Body of pancreas (tissue), 4 donors: ENCODE measurements at regions not wholly inside any gene's neighbourhood (a gene's known extent, or its start where the extent isn't known, plus 50 kb on each side); places are given as distances from the start of the nearest gene placed in this dataset.

Experiments
- ATAC-seq: fragments of 150-250 bp; one replicate; pipeline ENCODE4 v1.9.1; 2016
- DNase-seq, 4 donors: peaks; one replicate each; pipeline ENCODE4 v3.0.0-alpha.2; 2019
- H3K27ac ChIP-seq, 4 donors: fragments of 200-600 bp; sonication (generic); 1 replicate in 3 of 4; 2 replicates in 1 of 4; pipeline versions ENCODE4 v1.5.1 to v1.6.1; 2016 to 2019; ENCODE audit warnings: mild to moderate bottlenecking in 1 of 4, mixed read lengths in 1 of 4, moderate library complexity in 1 of 4
- H3K27me3 ChIP-seq, 2 donors: fragments of 200-600 bp; sonication (generic); one replicate each; pipeline ENCODE4 v1.6.0; 2016; ENCODE audit warnings: mild to moderate bottlenecking in 1 of 2
- H3K36me3 ChIP-seq, 2 donors: fragments of 200-600 bp; sonication (generic); replicated peaks in 1 of 2; 2 replicates each; pipeline ENCODE4 v1.5.1; 2016; ENCODE audit warnings: low read depth in 2 of 2; ENCODE audit not compliant: insufficient read depth in 1 of 2
- H3K4me1 ChIP-seq: fragments of 200-600 bp; sonication (generic); one replicate; pipeline ENCODE4 v1.6.0; 2016
- H3K4me3 ChIP-seq, 2 donors: fragments of 200-600 bp; sonication (generic); 1 replicate in 1 of 2; 2 replicates in 1 of 2; pipeline ENCODE4 v1.5.1; 2016 to 2019
- H3K9me3 ChIP-seq, 3 donors: fragments of 200-600 bp; sonication (generic); 1 replicate in 2 of 3; 2 replicates in 1 of 3; pipeline ENCODE4 v1.5.1; 2016
- CTCF ChIP-seq, 7 experiments: fragments of 450-650 bp in 4 of 7; fragments of 200-600 bp in 3 of 7; sonication (generic) in 3 of 7; IDR thresholded peaks; one replicate each; pipeline ENCODE4 v1.5.1; 2016 to 2019; ENCODE audit warnings: antibody characterized with exemption in 7 of 7
- POLR2A ChIP-seq, 3 donors: fragments of 450-650 bp; IDR thresholded peaks; one replicate each; pipeline ENCODE4 v1.6.1; 2016; ENCODE audit warnings: antibody characterized with exemption in 3 of 3, mild to moderate bottlenecking in 2 of 3
- WGBS, 2 donors: methylation state at CpG; one replicate each; pipeline ENCODE4 v1.1.5; 2017; 5-methylcytosine and 5-hydroxymethylcytosine counted together
- intact Hi-C: fragments of 100-400 bp; cut with DNase I; formaldehyde crosslinking; loops from one replicate; pipeline ENCODE4 v1.15.1; 2023

DNA sequence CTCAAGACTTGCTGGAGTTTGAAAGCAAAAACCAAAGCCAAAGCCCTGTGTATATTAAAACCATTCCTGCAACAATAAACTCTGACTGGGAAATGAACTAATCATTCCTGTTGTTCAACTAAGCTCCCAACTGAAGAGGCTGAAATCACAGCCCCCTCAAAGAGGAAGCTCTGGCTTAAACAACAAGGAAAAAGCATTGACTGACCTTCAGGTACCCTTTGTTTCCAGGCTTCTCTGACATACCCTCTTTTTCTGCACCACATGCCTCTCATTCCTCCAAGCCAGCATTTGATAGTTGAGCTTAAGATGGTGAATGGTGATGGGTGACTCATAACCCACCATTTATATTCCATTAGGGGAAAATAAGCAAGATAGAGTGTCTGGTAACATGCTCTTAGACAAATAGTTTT lies 470.9 kb upstream of the SOX9 start:
- intact Hi-C loops = no loop called here
- no peaks in the 10 kb centered on the region for H3K36me3 ChIP-seq
- no peak overlapping the region for H3K27ac ChIP-seq
- no peak overlapping the region for H3K4me3 ChIP-seq
- no peaks in the 10 kb centered on the region for H3K9me3 ChIP-seq
- DNase-seq (no peak), ATAC-seq (no peak)
- no peak for TF ChIP-seq POLR2A (IDR thresholded peaks at IDR 0.05)
- TF ChIP-seq CTCF (IDR thresholded peaks at IDR 0.05) = no peak
- no peaks in the 10 kb centered on the region for H3K27me3 ChIP-seq
- no peaks in the 10 kb centered on the region for H3K4me1 ChIP-seq

DNA sequence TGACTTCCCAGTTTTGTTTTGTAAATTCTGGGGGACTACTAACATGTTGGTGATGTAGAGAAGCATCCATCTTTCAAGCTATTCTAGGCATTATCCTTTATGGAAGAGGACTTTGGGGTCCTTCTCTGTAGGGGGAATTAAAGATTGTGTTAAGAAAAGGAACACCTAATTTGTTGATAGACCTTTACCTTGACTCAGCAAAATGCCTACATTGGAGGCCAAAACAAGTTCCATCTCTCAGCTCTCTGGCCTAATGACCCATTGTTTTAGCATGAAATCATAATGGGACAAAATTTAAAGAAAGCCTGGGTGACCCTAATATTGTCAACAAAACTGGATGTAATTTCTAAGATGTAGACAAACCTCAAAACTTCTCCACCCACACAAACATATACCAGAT lies 465.3 kb upstream of the SOX9 start:
- Histone ChIP-seq H3K4me1 (no peaks in the 10 kb centered on the region), H3K27ac (no peak overlapping the region), H3K4me3 (no peak overlapping the region), H3K27me3 (no peaks in the 10 kb centered on the region), H3K36me3 (no peaks in the 10 kb centered on the region), H3K9me3 (no peaks in the 10 kb centered on the region)
- ATAC-seq (no peak), DNase-seq (no peak)
- TF ChIP-seq CTCF (IDR thresholded peaks at IDR 0.05) (no peak), POLR2A (IDR thresholded peaks at IDR 0.05) (no peak)
- intact Hi-C loops = no loop called here

DNA sequence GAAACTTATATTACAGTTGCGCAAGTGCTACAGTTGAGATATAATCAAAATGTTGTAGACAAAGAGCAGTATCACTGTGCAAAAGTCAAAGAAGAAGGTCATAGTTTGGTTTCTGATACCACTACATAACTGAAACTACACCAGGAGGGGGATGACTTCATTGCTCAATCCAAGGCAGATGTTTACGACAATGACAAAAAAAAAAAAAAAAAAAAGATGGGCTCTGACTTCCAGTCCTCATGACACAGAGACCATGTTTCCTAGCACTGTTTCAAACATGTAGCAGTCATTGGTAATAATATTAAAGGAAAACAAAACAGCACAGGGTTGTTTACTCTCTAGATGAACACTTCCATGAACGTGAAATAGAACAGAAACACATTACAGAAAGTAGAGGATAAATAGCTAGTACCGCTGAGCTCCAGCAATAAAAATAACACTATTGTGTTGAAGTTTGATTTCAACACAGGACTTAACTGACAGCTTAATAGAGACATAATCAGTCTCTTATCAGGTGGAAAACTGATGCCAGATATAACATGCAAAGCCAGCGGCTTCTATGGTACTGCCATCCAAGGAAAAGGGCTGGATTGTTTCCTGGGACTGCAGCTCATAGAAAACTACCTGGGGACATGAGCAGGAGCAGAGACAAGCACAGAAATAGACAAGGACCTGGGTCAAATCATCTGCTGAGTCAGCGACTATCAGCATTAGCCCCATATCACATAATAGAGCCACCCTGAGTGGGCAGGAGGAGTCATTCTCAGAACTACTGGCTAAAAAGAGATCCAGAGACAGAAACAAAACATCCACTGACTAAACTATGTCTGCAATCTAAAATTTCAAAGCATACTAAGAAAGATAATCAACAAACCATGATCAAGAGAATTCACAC lies 463.6 kb upstream of the SOX9 start:
- Histone ChIP-seq H3K27ac (no peak overlapping the region), H3K9me3 (no peaks in the 10 kb centered on the region), H3K27me3 (no peaks in the 10 kb centered on the region), H3K4me1 (no peaks in the 10 kb centered on the region), H3K36me3 (no peaks in the 10 kb centered on the region), H3K4me3 (no peak overlapping the region)
- TF ChIP-seq POLR2A (IDR thresholded peaks at IDR 0.05) (no peak), CTCF (IDR thresholded peaks at IDR 0.05) (no peak)
- ATAC-seq (no peak), DNase-seq (no peak)
- intact Hi-C loops = no loop called here
- 57 to 64% methylated on average over 6 of the region's 6 CpGs for WGBS, 2 donors

DNA sequence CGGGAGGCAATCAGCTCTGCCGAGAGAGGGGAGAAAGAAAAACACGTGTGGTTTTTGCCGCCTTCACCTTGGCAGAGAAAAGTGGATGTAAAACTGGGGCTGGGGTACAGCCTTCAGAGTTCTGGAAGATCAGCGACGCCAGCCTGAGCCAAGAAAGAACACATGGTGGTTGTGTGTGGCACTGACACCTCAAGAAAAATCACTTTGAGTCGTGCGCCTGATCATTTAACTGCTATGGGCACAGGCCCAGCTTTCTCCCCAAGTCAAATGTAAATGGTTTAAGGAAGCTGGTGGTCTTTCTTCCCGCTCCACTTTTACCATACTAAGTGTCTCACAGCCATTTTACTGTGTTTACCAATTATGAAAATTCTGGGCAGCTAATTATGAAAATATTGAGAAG lies 461.8 kb upstream of the SOX9 start:
- Histone ChIP-seq H3K27ac (no peak overlapping the region), H3K27me3 (no peaks in the 10 kb centered on the region), H3K9me3 (no peaks in the 10 kb centered on the region), H3K4me3 (no peak overlapping the region), H3K4me1 (no peaks in the 10 kb centered on the region), H3K36me3 (no peaks in the 10 kb centered on the region)
- TF ChIP-seq CTCF (IDR thresholded peaks at IDR 0.05) = no peak
- TF ChIP-seq POLR2A (IDR thresholded peaks at IDR 0.05) = no peak
- 88 to 92% methylated on average over 9 of the region's 9 CpGs for WGBS, 2 donors
- intact Hi-C loops = no loop called here
- ATAC-seq (no peak), DNase-seq (no peak)

DNA sequence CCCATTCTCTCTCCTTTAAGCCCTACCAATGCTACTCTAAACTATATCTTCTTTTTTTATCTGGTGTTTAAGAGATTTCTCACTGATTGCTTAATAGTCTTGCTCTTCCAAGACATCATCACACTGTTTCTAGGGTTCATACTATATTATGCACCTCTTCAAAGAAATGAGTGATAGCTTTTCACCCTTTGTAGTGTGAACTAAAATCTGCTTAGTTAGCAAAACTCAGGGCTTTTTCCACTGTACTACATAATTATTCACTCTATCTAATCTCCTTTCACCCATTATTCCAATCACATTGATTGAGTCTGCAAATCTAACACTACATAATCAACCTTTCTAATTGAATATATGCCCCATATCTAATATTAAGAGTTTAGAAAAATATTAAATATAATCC lies 456.0 kb upstream of the SOX9 start:
- TF ChIP-seq CTCF (IDR thresholded peaks at IDR 0.05) (no peak), POLR2A (IDR thresholded peaks at IDR 0.05) (no peak)
- no peaks in the 10 kb centered on the region for H3K36me3 ChIP-seq
- H3K9me3 ChIP-seq = no peaks in the 10 kb centered on the region

More for the DNA sequence above, 456.0 kb upstream of the SOX9 start:
- no peaks in the 10 kb centered on the region for H3K27me3 ChIP-seq
- intact Hi-C loops = no loop called here
- ATAC-seq (no peak), DNase-seq (no peak)
- no peaks in the 10 kb centered on the region for H3K4me1 ChIP-seq
- H3K4me3 ChIP-seq = no peak overlapping the region
- no peak overlapping the region for H3K27ac ChIP-seq
